ENCODE measurements at regions not wholly inside any gene's neighbourhood (a gene's known extent, or its start where the extent isn't known, plus 50 kb on each side); places are given as distances from the start of the nearest gene placed in this dataset.

DNA sequence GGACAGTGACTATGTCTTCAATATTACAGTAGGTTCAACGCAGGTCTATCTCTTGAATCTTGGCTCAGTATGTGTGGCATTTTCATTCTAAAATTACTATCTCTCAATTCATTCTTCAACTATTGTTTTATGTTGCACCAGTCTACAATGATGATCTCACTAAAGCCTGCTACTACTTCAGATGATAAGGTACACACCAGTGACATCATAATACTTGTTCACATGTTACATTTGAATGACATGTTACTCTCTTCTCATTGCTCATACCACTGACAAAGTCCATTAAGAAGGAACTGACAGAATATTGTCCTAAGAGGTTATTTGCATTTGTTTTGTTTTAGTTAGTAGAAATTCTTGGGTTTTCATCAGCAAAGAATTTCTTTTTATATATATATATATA lies 165.2 kb upstream of the ST8SIA4 start:
- TF ChIP-seq, protein P1, sequence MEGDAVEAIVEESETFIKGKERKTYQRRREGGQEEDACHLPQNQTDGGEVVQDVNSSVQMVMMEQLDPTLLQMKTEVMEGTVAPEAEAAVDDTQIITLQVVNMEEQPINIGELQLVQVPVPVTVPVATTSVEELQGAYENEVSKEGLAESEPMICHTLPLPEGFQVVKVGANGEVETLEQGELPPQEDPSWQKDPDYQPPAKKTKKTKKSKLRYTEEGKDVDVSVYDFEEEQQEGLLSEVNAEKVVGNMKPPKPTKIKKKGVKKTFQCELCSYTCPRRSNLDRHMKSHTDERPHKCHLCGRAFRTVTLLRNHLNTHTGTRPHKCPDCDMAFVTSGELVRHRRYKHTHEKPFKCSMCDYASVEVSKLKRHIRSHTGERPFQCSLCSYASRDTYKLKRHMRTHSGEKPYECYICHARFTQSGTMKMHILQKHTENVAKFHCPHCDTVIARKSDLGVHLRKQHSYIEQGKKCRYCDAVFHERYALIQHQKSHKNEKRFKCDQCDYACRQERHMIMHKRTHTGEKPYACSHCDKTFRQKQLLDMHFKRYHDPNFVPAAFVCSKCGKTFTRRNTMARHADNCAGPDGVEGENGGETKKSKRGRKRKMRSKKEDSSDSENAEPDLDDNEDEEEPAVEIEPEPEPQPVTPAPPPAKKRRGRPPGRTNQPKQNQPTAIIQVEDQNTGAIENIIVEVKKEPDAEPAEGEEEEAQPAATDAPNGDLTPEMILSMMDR (IDR thresholded peaks at IDR 0.05; ENCODE audit: low read depth, low read length) = no peak
- TF ChIP-seq, protein P2, sequence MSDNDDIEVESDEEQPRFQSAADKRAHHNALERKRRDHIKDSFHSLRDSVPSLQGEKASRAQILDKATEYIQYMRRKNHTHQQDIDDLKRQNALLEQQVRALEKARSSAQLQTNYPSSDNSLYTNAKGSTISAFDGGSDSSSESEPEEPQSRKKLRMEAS (IDR thresholded peaks at IDR 0.05; ENCODE audit: low read depth, low read length) = no peak
- no peak for TF ChIP-seq POLR2A (IDR thresholded peaks at IDR 0.05; ENCODE audit: extremely low read depth, insufficient read length)
